GM19035 (cell line): ENCODE measurements at regions not wholly inside any gene's neighbourhood (a gene's known extent, or its start where the extent isn't known, plus 50 kb on each side); places are given as distances from the start of the nearest gene placed in this dataset.

ENCODE experiments used
- ATAC-seq: cut with Tn5 transposase; IDR thresholded peaks from one replicate; pipeline ENCODE4 v1.9.1; 2021; ENCODE audit not compliant: unreplicated experiment

DNA sequence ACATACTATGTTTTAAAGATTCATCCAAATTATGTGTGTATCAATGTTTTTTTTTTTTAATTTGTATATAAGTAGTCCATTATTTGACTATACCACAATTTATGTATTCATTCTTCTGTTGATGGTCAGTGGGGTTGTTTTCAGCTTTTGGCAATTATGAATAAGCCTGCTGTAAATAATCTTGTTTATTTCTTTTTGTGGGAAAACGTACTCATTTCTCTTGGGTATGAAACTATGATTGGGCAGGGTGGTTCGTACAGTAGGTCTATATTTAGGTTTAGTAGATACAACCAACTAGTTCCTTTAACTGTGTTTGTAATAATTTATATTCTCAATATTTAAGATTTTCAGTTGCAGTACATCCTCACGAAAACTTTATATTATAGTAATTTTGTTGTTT is 329.2 kb downstream of the LPIN1 start:
- ATAC-seq = no peak

- ATAC-seq = no peak
These were observed 330.4 kb downstream of the LPIN1 start for GRCh38 chr2:12076810-12077209.

DNA sequence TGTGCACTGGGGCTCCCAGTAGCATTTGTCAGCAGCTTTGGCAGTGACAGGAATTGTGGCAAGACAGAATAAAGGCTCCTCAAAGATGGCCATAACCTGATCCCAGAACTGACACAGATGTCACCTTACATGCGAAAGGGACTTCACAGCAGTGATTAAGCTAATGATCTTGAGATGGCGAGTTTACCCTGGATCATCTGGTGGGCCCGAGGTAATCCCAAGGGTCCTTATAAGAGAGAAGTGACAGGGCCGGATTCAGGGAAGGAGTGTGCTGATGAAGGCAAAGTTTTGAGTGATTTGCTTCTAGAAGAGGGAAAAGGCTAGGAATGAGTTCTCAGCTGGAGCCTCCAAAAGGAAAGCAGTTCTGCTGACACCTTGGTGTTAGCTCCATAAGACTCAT is 333.9 kb downstream of the LPIN1 start:
- no peak for ATAC-seq

DNA sequence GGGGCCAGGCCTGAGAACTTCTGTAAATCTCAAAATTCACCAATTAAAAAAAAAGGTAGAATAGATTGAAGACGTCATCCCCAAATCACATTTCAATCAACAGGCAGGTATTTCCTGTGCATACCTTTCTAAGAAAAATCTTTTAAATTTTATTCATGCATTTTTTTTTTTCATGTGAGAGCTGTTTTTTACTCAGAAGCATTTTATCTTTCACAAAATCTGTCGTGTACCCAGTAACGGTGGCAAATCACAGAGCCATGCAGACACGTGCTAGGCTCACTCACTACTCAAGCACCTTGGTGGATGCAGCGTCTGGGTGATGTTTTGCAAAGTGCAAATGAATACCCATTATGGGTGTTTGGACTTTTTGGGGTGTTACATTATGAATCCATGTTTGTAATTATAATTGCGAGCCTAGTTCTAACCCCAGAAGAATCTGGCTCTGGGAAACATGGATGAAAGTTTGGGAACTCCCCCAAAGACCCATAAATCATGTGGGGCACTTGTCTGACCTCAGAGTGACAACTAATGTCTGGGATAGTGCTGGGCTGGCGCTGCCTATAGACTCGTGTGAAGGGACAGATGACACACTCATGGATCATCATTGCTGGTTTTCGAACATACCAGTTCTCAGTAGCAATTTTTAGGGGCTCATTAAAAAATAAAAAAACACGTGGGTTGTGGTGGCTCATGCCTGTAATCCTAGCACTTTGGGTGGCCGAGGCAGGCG is 335.2 kb downstream of the LPIN1 start:
- ATAC-seq = no peak

GRCh38 chr2:12083081-12083581 is 336.7 kb downstream of the LPIN1 start:
- no peak for ATAC-seq

DNA sequence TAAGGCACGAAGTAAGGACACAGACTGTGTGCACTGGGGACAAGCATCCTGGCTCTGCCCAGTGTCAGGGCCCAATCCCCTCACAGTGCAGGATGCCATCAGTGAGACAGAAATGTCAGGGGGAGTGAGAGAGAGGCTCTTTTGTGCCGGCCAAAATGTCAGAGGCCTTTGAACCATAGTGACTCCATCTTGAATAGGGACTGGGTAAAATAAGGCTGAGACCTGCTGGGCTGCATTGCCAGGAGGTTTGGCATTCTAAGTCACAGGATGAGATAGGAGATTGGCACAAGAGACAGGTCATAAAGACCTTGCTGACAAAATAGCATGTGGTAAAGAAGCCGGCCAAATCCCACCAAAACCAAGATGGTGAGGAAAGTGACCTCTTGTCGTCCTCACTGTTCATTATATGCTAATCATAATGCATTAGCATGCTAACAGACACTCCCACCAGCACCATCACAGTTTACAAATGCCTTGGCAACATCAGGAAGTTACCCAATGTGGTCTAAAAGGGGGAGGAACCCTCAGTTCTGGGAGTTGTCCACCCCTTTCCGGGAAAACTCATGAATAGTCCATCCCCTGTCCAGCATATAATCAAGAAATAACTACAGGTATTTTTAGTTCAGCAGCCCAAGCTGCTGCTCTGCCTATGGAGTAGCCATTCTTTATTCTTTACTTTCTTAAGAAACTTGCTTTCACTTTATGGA is 337.4 kb downstream of the LPIN1 start:
- ATAC-seq = no peak

DNA sequence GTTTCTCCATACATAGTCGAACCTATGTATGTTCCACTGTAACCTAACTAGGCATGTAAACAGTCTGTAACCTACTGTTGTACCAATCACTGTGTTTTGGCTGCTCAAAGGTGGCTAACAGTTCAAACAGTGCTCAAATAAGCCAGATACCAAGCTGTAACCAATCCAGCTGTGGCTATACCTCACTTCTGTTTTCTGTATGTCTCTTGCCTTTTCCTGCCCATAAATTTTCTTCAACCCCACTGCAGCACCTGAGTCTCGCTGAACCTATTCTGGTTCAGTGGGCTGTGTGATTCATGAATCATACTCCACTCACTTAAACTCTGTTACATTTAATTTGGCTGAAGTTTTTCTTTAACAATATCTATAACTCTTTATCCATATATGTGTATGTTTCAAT is 340.7 kb downstream of the LPIN1 start:
- no peak for ATAC-seq

DNA sequence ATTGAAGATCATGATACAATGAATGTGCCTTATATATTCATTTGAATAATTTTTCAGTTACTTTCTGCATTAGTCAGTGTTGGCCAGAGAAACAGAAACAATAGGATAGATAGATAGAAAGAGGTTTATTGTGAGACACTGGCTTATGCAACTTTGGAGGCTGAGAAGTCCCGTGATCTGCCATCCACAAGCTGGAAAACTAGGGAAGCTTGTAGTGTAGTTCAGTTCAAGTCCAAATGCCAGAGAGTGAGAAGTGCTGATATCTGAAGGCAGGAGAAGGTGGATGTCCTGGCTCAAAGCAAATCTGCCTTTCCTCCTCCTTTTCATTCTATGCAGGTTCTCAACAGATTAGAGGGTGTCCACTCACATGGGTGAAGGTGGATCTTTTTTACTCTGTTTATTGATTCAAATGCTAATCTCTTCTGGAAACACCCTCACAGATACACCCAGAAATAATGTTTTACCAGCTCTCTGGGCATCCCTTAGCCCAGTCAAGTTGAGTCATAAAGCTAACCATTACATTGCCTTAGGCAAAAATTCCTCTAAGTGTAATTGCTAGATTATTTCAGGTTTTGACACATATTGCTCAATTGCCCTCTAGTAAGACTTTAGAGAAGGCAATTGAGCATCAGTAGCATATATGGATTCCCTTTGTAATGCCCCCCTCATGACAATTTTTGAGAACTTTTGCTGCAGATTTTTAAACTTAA is 341.4 kb downstream of the LPIN1 start:
- no peak for ATAC-seq

- no peak for ATAC-seq
These were observed 342.6 kb downstream of the LPIN1 start for GRCh38 chr2:12089001-12089400.

DNA sequence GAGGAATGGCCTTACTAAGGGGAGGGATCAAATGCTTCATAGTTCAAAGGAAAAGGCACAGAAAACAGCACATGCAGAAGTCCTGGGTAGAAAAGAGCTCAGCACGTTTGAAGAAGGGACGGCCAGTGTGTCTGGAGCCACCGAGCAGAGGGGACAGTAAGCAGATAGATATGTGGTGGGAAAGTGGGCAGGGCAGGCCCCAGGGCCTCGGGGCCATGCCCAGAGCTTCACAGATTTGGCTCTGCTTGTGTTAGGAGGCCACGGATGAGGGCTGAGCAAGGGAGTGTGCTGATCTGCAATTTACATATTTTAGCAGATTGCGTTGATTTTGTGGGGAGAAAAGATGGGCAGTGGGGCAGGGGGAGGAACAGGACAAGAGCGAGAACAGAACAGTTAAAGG is 343.1 kb downstream of the LPIN1 start:
- ATAC-seq = no peak

- ATAC-seq = no peak
These were observed 343.6 kb downstream of the LPIN1 start for GRCh38 chr2:12090072-12090471.

DNA sequence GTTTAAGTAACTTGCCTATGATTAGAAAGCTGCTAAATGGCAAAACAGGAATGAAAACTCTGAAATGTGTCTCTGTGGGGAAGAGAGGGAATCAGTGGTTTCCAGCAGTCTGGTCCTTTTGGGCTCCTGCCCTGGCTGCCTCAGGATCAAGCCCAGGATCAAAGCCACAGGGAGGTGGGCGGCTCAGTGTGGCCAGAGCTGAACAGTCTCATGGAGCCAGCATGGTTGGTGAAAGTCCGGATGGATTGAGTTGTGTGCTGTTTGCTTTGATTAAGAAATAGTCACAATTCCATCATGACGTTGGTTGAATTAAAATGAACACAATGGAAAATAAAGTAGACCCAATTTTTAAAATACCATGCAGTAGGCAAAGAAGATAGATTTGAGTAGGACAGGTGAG is 344.2 kb downstream of the LPIN1 start:
- no peak for ATAC-seq

GRCh38 chr2:12091201-12091806 is 344.9 kb downstream of the LPIN1 start:
- no peak for ATAC-seq

- ATAC-seq = no peak
These were observed 347.7 kb downstream of the LPIN1 start for GRCh38 chr2:12094134-12094533.

GRCh38 chr2:12096051-12096787 is 349.8 kb downstream of the LPIN1 start:
- ATAC-seq = no peak

DNA sequence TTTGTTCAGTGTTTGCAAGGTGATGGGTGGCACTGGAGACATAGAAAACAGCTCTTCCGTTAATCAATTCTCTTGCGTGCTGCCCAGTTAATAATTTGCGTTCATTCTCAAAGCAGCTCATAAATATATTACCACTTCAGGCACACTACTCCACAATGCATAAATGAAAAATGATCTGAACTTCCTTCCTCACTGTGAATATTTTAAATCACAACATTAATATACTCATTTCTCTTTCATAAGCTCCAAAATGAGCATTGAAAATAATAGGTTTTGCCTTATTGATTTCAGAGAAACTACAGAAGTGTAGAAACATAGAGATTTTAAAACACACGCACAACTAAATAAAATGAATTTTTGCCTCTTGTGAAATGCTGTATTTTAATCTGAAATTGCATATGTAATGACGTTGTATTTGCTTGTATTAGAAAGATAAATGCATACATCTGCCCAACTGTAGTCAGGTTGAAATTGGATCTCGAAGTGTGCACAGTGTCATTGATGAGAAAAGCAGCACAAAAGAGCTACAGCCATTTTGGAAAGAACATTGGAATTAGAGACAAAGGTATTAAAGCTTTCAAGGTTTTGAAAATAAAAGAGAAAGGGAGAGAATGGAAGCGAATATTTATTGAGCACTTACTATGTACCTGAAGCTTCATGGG is 350.5 kb downstream of the LPIN1 start:
- no peak for ATAC-seq

- ATAC-seq = no peak
These were observed 351.4 kb downstream of the LPIN1 start for GRCh38 chr2:12097859-12098258.

DNA sequence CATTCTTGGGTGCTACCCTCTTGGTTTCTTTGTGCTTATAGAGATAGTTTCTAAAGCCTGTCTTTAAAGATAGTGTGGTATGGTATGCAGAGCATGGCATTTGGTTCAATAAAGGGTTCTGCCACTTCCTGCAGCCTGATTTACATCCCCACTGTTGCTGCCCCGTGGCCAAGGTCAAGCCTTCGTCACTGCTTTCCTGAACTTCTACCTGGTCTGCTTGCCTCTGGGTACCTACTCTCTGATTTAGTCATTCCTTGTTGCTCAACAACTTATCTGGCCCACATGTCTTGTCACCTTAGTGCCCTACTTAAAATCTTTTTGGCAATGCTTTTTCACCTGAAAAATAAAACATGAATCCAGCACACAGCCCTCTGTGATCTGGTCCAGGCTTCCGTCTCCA is 352.9 kb downstream of the LPIN1 start:
- no peak for ATAC-seq

- no peak for ATAC-seq
These were observed 356.2 kb downstream of the LPIN1 start for GRCh38 chr2:12102679-12103078.

DNA sequence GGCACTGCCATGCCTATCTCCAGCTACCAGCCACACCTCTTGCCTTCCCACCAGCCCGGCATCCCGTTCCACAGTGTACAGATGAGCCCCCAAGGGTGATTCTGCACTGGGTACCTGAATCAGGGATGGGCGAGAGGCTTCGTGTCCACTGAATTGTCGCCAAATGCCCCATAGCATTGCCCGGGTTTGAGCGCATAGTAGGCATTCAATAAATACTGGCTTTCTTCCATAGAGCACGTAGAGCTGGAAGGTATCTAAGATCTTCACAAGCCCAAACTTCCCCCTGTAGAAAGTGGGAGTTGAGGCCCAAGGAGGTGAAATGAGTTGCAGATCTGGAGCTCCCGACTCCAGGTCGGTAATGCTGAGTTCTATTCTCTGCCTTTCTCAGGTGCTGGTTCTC is 358.7 kb downstream of the LPIN1 start:
- no peak for ATAC-seq
